Activated CD8-positive, alpha-beta memory T cell treated with anti-CD3 and anti-CD28 coated beads, Interleukin-2, amount 10 ng/mL, durations not matched to agents 7 days and 5 days (primary cell): ENCODE measurements at regions not wholly inside any gene's neighbourhood (a gene's known extent, or its start where the extent isn't known, plus 50 kb on each side); places are given as distances from the start of the nearest gene placed in this dataset.
"Not testable (repeated sequence)": the region's sequence is repeated elsewhere in the genome, so short reads cannot be mapped to it uniquely, and the experiment has no call there.

ENCODE experiments used
- ATAC-seq: fragments of 150-1000 bp; cut with Tn5 transposase; one replicate; pipeline ENCODE4 v1.10.0; 2021; ENCODE audit warnings: moderate library complexity
- CTCF ChIA-PET: fragments of 350-600 bp; sonication (Branson Sonifier 250); formaldehyde crosslinking; loops from one replicate; lab custom pipeline; 2021; ENCODE audit warnings: antibody characterized with exemption; lab: Charles Lee
- DNase-seq: peaks from one replicate; pipeline ENCODE4 v3.0.0-alpha.2; 2020
- H3K27ac Mint-ChIP-seq: one replicate; pipeline ENCODE4 v1.8.0; 2021; ENCODE audit warnings: mild to moderate bottlenecking, mixed read lengths
- H3K27me3 Mint-ChIP-seq: one replicate; pipeline ENCODE4 v1.8.0; 2021; ENCODE audit warnings: mixed read lengths
- H3K36me3 Mint-ChIP-seq: one replicate; pipeline ENCODE4 v1.8.0; 2021; ENCODE audit warnings: mild to moderate bottlenecking, mixed read lengths
- H3K4me1 Mint-ChIP-seq: one replicate; pipeline ENCODE4 v1.8.0; 2021; ENCODE audit warnings: mixed read lengths
- H3K4me3 Mint-ChIP-seq: one replicate; pipeline ENCODE4 v1.8.0; 2021; ENCODE audit warnings: mild to moderate bottlenecking, moderate library complexity, mixed read lengths
- H3K9me3 Mint-ChIP-seq: one replicate; pipeline ENCODE4 v1.8.0; 2022; ENCODE audit warnings: low read depth, mixed read lengths

- H3K4me1 Mint-ChIP-seq, DNase-seq, H3K9me3 Mint-ChIP-seq, CTCF ChIA-PET, H3K27ac Mint-ChIP-seq, H3K36me3 Mint-ChIP-seq, H3K27me3 Mint-ChIP-seq, ATAC-seq, H3K4me3 Mint-ChIP-seq: not testable (repeated sequence)
Measured at GRCh38 chr20:52038632-52039031, 152.9 kb downstream of the ZFP64 start.

- DNase-seq, result no peak
- peaks cover 1% of the 10 kb centered on the region for H3K4me1 Mint-ChIP-seq
- no peak overlapping the region for H3K27ac Mint-ChIP-seq
- no peaks in the 10 kb centered on the region for H3K9me3 Mint-ChIP-seq
- ATAC-seq, result no peak
- H3K4me3 Mint-ChIP-seq, result no peak overlapping the region
- H3K27me3 Mint-ChIP-seq, result peaks cover 2% of the 10 kb centered on the region
- CTCF ChIA-PET, result no interaction called here
- H3K36me3 Mint-ChIP-seq, result no peaks in the 10 kb centered on the region
Measured at GRCh38 chr20:52037370-52037769, 154.2 kb downstream of the ZFP64 start.

- no peak for DNase-seq
- no peaks in the 10 kb centered on the region for H3K9me3 Mint-ChIP-seq
- CTCF ChIA-PET, result no interaction called here
- peaks cover 13% of the 10 kb centered on the region for H3K4me1 Mint-ChIP-seq
- ATAC-seq, result no peak
- H3K4me3 Mint-ChIP-seq, result no peak overlapping the region
- peaks cover 2% of the 10 kb centered on the region for H3K27me3 Mint-ChIP-seq
- H3K27ac Mint-ChIP-seq, result no peak overlapping the region
- H3K36me3 Mint-ChIP-seq, result no peaks in the 10 kb centered on the region
Measured at GRCh38 chr20:52035977-52036376, 155.6 kb downstream of the ZFP64 start.

- H3K27me3 Mint-ChIP-seq, result no peaks in the 10 kb centered on the region
- H3K36me3 Mint-ChIP-seq, result no peaks in the 10 kb centered on the region
- ATAC-seq (no peak), DNase-seq (no peak)
- H3K4me3 Mint-ChIP-seq, result no peak overlapping the region
- no peak overlapping the region for H3K27ac Mint-ChIP-seq
- H3K9me3 Mint-ChIP-seq, result no peaks in the 10 kb centered on the region
- CTCF ChIA-PET, result no interaction called here
- peaks cover 18% of the 10 kb centered on the region for H3K4me1 Mint-ChIP-seq
Measured at GRCh38 chr20:52035498-52035897, 156.1 kb downstream of the ZFP64 start.

- Mint-ChIP-seq H3K27ac (no peak overlapping the region), H3K4me3 (no peak overlapping the region), H3K36me3 (no peaks in the 10 kb centered on the region), H3K27me3 (no peaks in the 10 kb centered on the region), H3K9me3 (no peaks in the 10 kb centered on the region), H3K4me1 (peaks cover 19% of the 10 kb centered on the region)
- CTCF ChIA-PET, result interaction anchor here (0.6 kb wide), 1 partner anchor 1527 kb away, joined by 4 read pairs; no protein-coding TSS in a partner anchor
- DNase-seq (no peak), ATAC-seq (no peak)
Measured at GRCh38 chr20:52034581-52034980, 157.0 kb downstream of the ZFP64 start.

GRCh38 chr20:52033313-52033712, 158.3 kb downstream of the ZFP64 start:
- ATAC-seq, result no peak
- Mint-ChIP-seq H3K4me1 (peaks cover 19% of the 10 kb centered on the region), H3K4me3 (no peak overlapping the region), H3K27ac (no peak overlapping the region), H3K27me3 (no peaks in the 10 kb centered on the region), H3K36me3 (no peaks in the 10 kb centered on the region), H3K9me3 (no peaks in the 10 kb centered on the region)
- no peak for DNase-seq
- CTCF ChIA-PET, result no interaction called here

- H3K4me1 Mint-ChIP-seq, result peaks cover 19% of the 10 kb centered on the region
- H3K9me3 Mint-ChIP-seq, ATAC-seq, H3K4me3 Mint-ChIP-seq, CTCF ChIA-PET, H3K36me3 Mint-ChIP-seq, H3K27me3 Mint-ChIP-seq, DNase-seq: not testable (repeated sequence)
- H3K27ac Mint-ChIP-seq, result peak overlapping the region; percentile 29
Measured at GRCh38 chr20:52032304-52032683, 159.3 kb downstream of the ZFP64 start.

- Mint-ChIP-seq H3K4me3 (no peak overlapping the region), H3K4me1 (peaks cover 19% of the 10 kb centered on the region), H3K36me3 (no peaks in the 10 kb centered on the region), H3K27ac (peak overlapping the region; percentile 29), H3K27me3 (no peaks in the 10 kb centered on the region), H3K9me3 (no peaks in the 10 kb centered on the region)
- DNase-seq (peak; percentile 45), ATAC-seq (peak; percentile 36)
- CTCF ChIA-PET, result no interaction called here
Measured at GRCh38 chr20:52031563-52032303, 159.8 kb downstream of the ZFP64 start.

GRCh38 chr20:52031206-52031562, 160.4 kb downstream of the ZFP64 start:
- Mint-ChIP-seq H3K36me3 (no peaks in the 10 kb centered on the region), H3K9me3 (no peaks in the 10 kb centered on the region), H3K4me1 (peaks cover 19% of the 10 kb centered on the region), H3K27me3 (no peaks in the 10 kb centered on the region), H3K4me3 (no peak overlapping the region), H3K27ac (peak overlapping the region; percentile 29)
- no peak for DNase-seq
- CTCF ChIA-PET, result no interaction called here
- ATAC-seq, result no peak

GRCh38 chr20:52029129-52029528, 162.4 kb downstream of the ZFP64 start:
- DNase-seq, H3K27ac Mint-ChIP-seq, ATAC-seq, CTCF ChIA-PET, H3K4me3 Mint-ChIP-seq, H3K36me3 Mint-ChIP-seq, H3K9me3 Mint-ChIP-seq, H3K27me3 Mint-ChIP-seq: not testable (repeated sequence)
- H3K4me1 Mint-ChIP-seq, result peaks cover 19% of the 10 kb centered on the region

- no peak overlapping the region for H3K4me3 Mint-ChIP-seq
- DNase-seq, result no peak
- ATAC-seq, result no peak
- CTCF ChIA-PET, result no interaction called here
- no peak overlapping the region for H3K27ac Mint-ChIP-seq
- H3K4me1 Mint-ChIP-seq, result peaks cover 5% of the 10 kb centered on the region
- H3K36me3 Mint-ChIP-seq, result no peaks in the 10 kb centered on the region
- H3K27me3 Mint-ChIP-seq, result no peaks in the 10 kb centered on the region
- no peaks in the 10 kb centered on the region for H3K9me3 Mint-ChIP-seq
Measured at GRCh38 chr20:52025938-52026337, 165.6 kb downstream of the ZFP64 start.

- ATAC-seq (no peak), DNase-seq (no peak)
- Mint-ChIP-seq H3K4me1 (no peaks in the 10 kb centered on the region), H3K27ac (no peak overlapping the region), H3K27me3 (no peaks in the 10 kb centered on the region), H3K9me3 (no peaks in the 10 kb centered on the region), H3K36me3 (no peaks in the 10 kb centered on the region), H3K4me3 (no peak overlapping the region)
- CTCF ChIA-PET, result no interaction called here
Measured at GRCh38 chr20:52019313-52019712, 172.3 kb downstream of the ZFP64 start.

- no peaks in the 10 kb centered on the region for H3K27me3 Mint-ChIP-seq
- CTCF ChIA-PET, result no interaction called here
Measured at GRCh38 chr20:52017669-52018317, 173.8 kb downstream of the ZFP64 start.

GRCh38 chr20:52016022-52016421, 175.6 kb downstream of the ZFP64 start:
- H3K36me3 Mint-ChIP-seq, result no peaks in the 10 kb centered on the region
- H3K27me3 Mint-ChIP-seq, result no peaks in the 10 kb centered on the region
- no peaks in the 10 kb centered on the region for H3K4me1 Mint-ChIP-seq
- ATAC-seq (no peak), DNase-seq (no peak)
- H3K4me3 Mint-ChIP-seq, result no peak overlapping the region
- CTCF ChIA-PET, result interaction anchor here (0.7 kb wide), 1 partner anchor 25 kb away, joined by 3 read pairs; no protein-coding TSS in a partner anchor
- H3K27ac Mint-ChIP-seq, result no peak overlapping the region
- no peaks in the 10 kb centered on the region for H3K9me3 Mint-ChIP-seq

More at GRCh38 chr20:52017669-52018317, 173.8 kb downstream of the ZFP64 start:
- DNase-seq, result no peak
- Mint-ChIP-seq H3K4me3 (no peak overlapping the region), H3K36me3 (no peaks in the 10 kb centered on the region), H3K9me3 (no peaks in the 10 kb centered on the region), H3K4me1 (no peaks in the 10 kb centered on the region), H3K27ac (no peak overlapping the region)
- no peak for ATAC-seq
